ENCODE measurements at regions not wholly inside any gene's neighbourhood (a gene's known extent, or its start where the extent isn't known, plus 50 kb on each side); places are given as distances from the start of the nearest gene placed in this dataset.
"Not testable (repeated sequence)": the region's sequence is repeated elsewhere in the genome, so short reads cannot be mapped to it uniquely, and the experiment has no call there.

DNA sequence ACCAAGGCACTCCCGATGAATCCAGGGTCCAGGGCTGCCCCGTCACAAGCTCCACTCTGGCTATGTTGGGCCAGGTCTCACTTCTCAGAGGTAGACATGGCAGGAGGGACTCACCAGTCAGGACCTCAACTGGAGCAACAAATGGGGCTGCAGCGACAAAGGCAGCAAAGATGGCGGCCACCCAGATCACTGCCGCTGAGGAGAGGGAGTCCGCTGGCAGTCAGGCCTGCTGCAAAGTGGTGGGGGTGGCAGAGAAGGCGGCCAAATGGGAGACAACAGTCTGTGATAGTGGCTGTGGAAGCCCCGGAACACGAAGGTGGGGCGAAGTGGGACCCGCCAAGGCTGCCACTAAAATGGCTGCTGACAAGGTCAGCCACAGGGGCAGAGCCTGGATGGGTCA lies 143.3 kb upstream of the RADX start:
- ATAC-seq (ENCODE audit: low read depth in 2 of 2) (no peak), DNase-seq (no peak)
- Mint-ChIP-seq H3K27me3 (no peaks in the 10 kb centered on the region), H3K27ac (no peak overlapping the region), H3K4me3 (no peak overlapping the region), H3K9me3 (peaks cover 0 to 2% (median 0%) of the 10 kb centered on the region in 7 donors), H3K36me3 (no peaks in the 10 kb centered on the region), H3K4me1 (no peaks in the 10 kb centered on the region)
- Histone ChIP-seq H3K27me3 (ENCODE audit: control insufficient read depth, insufficient read depth, low read length) (no peaks in the 10 kb centered on the region), H3K27ac (ENCODE audit: insufficient read depth, low read length, poor library complexity, severe bottlenecking) (no peak overlapping the region), H3K36me3 (ENCODE audit: control insufficient read depth, insufficient read depth, low read length) (no peaks in the 10 kb centered on the region), H3K9me3 (ENCODE audit: control insufficient read depth in 2 of 2, low read length in 2 of 2) (no peaks in the 10 kb centered on the region), H3K4me1 (ENCODE audit: control insufficient read depth, insufficient read depth, low read length, poor library complexity, severe bottlenecking) (no peaks in the 10 kb centered on the region), H3K4me3 (ENCODE audit: low read depth, low read length) (no peak overlapping the region)

DNA sequence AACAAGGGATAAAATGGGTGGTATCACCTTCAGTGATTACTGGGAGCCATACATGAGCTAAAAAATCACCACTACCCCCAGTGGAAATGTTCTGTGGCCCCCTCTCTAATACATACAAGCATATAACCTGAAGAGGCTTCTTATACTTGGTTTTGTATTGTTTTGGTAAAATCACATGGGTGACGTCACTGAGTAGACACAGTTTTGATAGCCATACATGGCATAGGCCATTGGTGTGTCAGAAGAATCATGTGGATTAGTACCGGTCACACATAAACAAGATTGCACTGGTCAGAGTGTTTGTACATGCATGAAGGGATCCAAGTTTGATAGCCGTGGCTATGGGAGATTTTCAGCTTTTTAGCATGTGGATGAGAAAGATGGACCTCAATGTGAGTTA lies 131.9 kb upstream of the RADX start:
- DNase-seq (no peak), ATAC-seq (ENCODE audit: low read depth in 2 of 2) (no peak)
- Histone ChIP-seq H3K36me3 (ENCODE audit: control insufficient read depth, insufficient read depth, low read length) (no peaks in the 10 kb centered on the region), H3K27ac (ENCODE audit: insufficient read depth, low read length, poor library complexity, severe bottlenecking) (no peak overlapping the region), H3K4me1 (ENCODE audit: control insufficient read depth, insufficient read depth, low read length, poor library complexity, severe bottlenecking) (peaks cover 5% of the 10 kb centered on the region), H3K4me3 (ENCODE audit: low read depth, low read length) (no peak overlapping the region), H3K27me3 (ENCODE audit: control insufficient read depth, insufficient read depth, low read length) (no peaks in the 10 kb centered on the region), H3K9me3 (ENCODE audit: control insufficient read depth in 2 of 2, low read length in 2 of 2) (no peaks in the 10 kb centered on the region)
- Mint-ChIP-seq H3K4me1 (peaks cover 2 to 12% (median 12%) of the 10 kb centered on the region in 4 donors), H3K27ac (no peak overlapping the region), H3K27me3 (peaks cover 4% of the 10 kb centered on the region), H3K4me3 (no peak overlapping the region), H3K9me3 (peaks cover 0 to 1% (median 0%) of the 10 kb centered on the region in 7 donors), H3K36me3 (no peaks in the 10 kb centered on the region)

DNA sequence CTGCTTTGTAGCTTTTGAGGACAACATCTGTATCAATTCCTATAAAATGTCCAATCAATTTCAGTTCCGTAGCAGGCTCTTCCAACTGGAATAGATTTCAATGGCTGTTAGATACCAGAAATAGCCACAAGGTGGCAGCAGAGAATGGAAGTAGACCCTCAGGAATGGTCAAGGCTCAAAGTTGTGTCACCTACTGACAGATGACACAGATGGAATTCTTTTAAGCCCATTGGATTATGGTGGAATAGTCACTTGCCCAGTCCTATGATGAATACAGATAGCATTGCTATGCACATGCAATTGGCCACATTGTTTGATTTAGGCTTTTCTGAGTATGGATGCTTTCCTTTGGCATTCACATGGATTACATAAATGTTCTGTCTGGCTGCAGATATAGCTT lies 130.4 kb upstream of the RADX start:
- ATAC-seq (ENCODE audit: low read depth in 2 of 2), result no peak
- H3K4me3 Mint-ChIP-seq, result no peak overlapping the region
- no peaks in the 10 kb centered on the region for H3K27me3 ChIP-seq (ENCODE audit: control insufficient read depth, insufficient read depth, low read length)
- H3K36me3 ChIP-seq (ENCODE audit: control insufficient read depth, insufficient read depth, low read length), result no peaks in the 10 kb centered on the region
- H3K4me1 Mint-ChIP-seq, result peaks cover 4 to 19% (median 14%) of the 10 kb centered on the region in 4 donors
- no peak overlapping the region for H3K4me3 ChIP-seq (ENCODE audit: low read depth, low read length)
- peaks cover 8% of the 10 kb centered on the region for H3K4me1 ChIP-seq (ENCODE audit: control insufficient read depth, insufficient read depth, low read length, poor library complexity, severe bottlenecking)
- peaks cover 0 to 1% (median 0%) of the 10 kb centered on the region in 7 donors for H3K9me3 Mint-ChIP-seq
- no peaks in the 10 kb centered on the region for H3K9me3 ChIP-seq (ENCODE audit: control insufficient read depth in 2 of 2, low read length in 2 of 2)
- peak; percentile 4 to 44 (median 32) for DNase-seq
- no peak overlapping the region for H3K27ac ChIP-seq (ENCODE audit: insufficient read depth, low read length, poor library complexity, severe bottlenecking)
- no peak overlapping the region for H3K27ac Mint-ChIP-seq
- H3K36me3 Mint-ChIP-seq, result no peaks in the 10 kb centered on the region
- H3K27me3 Mint-ChIP-seq, result peaks cover under 1% of the 10 kb centered on the region

DNA sequence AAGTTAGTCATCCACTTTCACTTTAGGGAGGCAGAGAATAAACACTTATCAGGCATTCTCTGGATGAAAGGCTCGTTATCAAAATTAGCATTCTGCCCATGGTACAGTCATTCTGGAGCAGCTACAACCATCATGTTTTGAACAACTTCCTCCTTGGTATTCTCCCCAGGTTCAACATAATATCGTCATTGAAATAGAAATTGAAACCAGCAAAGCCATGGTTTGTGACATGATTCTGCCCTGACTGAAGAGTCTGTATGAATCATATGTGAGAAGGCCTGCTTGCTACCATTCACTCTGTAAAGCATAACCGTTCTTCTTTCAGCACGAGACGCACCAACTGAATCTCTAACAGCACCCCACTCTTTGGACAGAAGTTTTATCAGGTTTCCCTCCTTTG lies 127.5 kb upstream of the RADX start:
- DNase-seq (peak in 2 of 3 donors; percentile 36 to 79), ATAC-seq (ENCODE audit: low read depth in 2 of 2) (peak; percentile 93 to 94)
- Histone ChIP-seq H3K36me3 (ENCODE audit: control insufficient read depth, insufficient read depth, low read length) (no peaks in the 10 kb centered on the region), H3K27me3 (ENCODE audit: control insufficient read depth, insufficient read depth, low read length) (no peaks in the 10 kb centered on the region), H3K9me3 (ENCODE audit: control insufficient read depth in 2 of 2, low read length in 2 of 2) (no peaks in the 10 kb centered on the region), H3K27ac (ENCODE audit: insufficient read depth, low read length, poor library complexity, severe bottlenecking) (peak overlapping the region; percentile 60), H3K4me3 (ENCODE audit: low read depth, low read length) (peak overlapping the region; percentile 69), H3K4me1 (ENCODE audit: control insufficient read depth, insufficient read depth, low read length, poor library complexity, severe bottlenecking) (peaks cover 8% of the 10 kb centered on the region)
- Mint-ChIP-seq H3K27me3 (no peaks in the 10 kb centered on the region), H3K27ac (peak overlapping the region in 2 of 3 donors; percentile 87 to 89), H3K4me1 (peaks cover 4 to 19% (median 14%) of the 10 kb centered on the region in 4 donors), H3K4me3 (peak overlapping the region; percentile 4 to 79 (median 76)), H3K36me3 (no peaks in the 10 kb centered on the region), H3K9me3 (peaks cover 0 to 2% (median 0%) of the 10 kb centered on the region in 7 donors)

DNA sequence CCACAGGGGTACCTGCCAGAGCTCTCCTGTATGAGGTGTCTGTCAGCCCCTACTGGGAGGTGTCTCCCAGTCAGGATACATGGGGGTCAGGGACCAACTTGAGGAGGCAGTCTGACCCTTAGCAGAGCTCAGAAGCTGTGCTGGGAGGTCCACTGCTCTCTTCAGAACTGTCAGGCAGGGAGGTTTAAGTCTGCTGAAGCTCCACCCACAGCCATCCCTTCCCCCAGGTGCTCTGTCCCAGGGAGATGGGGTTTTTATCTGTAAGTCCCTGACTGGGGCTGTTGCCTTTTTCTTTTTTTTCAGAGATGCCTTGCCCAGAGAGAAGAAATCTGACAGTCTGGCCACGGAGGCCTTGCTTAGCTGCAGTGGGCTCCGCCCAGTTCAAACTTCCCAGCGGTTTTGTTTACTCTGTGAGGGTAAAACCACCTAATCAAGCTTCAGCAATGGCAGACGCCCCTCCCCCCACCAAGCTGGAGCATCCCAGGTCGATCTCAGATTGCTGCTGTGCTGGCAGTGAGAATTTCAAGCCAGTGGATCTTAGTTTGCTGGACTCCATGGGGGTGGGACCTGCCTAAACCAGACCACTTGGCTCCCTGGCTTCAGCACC lies 118.5 kb upstream of the RADX start:
- H3K27me3 Mint-ChIP-seq; DNase-seq; H3K36me3 ChIP-seq (ENCODE audit: control insufficient read depth, insufficient read depth, low read length); H3K9me3 ChIP-seq (ENCODE audit: control insufficient read depth in 2 of 2, low read length in 2 of 2); H3K27ac Mint-ChIP-seq; H3K36me3 Mint-ChIP-seq; H3K4me1 Mint-ChIP-seq; H3K27me3 ChIP-seq (ENCODE audit: control insufficient read depth, insufficient read depth, low read length); ATAC-seq (ENCODE audit: low read depth in 2 of 2); H3K4me1 ChIP-seq (ENCODE audit: control insufficient read depth, insufficient read depth, low read length, poor library complexity, severe bottlenecking); H3K27ac ChIP-seq (ENCODE audit: insufficient read depth, low read length, poor library complexity, severe bottlenecking); H3K9me3 Mint-ChIP-seq; H3K4me3 Mint-ChIP-seq; H3K4me3 ChIP-seq (ENCODE audit: low read depth, low read length): not testable (repeated sequence)

DNA sequence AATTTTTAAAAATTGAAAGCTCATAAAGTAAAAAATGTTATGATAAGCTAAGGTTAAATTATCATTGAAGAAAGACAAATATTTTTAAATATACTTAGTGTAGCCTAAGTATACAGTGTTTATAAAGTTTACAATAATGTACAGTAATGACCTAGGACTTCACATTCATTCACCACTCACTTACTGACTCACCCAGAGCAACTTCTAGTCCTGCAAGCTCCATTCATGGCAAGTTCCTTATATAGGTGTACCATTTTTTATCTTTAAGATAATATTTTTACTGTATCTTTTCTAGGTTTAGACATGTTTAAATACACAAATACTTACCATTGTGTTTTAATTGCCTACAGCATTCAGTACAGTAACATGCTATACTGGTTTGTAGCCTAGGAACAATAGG lies 112.3 kb upstream of the RADX start:
- peaks cover 0 to 3% of the 10 kb centered on the region in 2 experiments for H3K9me3 ChIP-seq (ENCODE audit: control insufficient read depth in 2 of 2, low read length in 2 of 2)
- ATAC-seq (ENCODE audit: low read depth in 2 of 2) (no peak), DNase-seq (no peak)
- H3K9me3 Mint-ChIP-seq, result peaks cover 0 to 1% (median 0%) of the 10 kb centered on the region in 7 donors
- H3K4me3 ChIP-seq (ENCODE audit: low read depth, low read length), result no peak overlapping the region
- H3K4me1 ChIP-seq (ENCODE audit: control insufficient read depth, insufficient read depth, low read length, poor library complexity, severe bottlenecking), result no peaks in the 10 kb centered on the region
- no peaks in the 10 kb centered on the region for H3K27me3 ChIP-seq (ENCODE audit: control insufficient read depth, insufficient read depth, low read length)
- H3K36me3 ChIP-seq (ENCODE audit: control insufficient read depth, insufficient read depth, low read length), result no peaks in the 10 kb centered on the region
- H3K4me1 Mint-ChIP-seq, result peaks cover 0 to 13% (median under 1%) of the 10 kb centered on the region in 4 donors
- H3K27ac Mint-ChIP-seq, result no peak overlapping the region
- no peaks in the 10 kb centered on the region for H3K27me3 Mint-ChIP-seq
- no peak overlapping the region for H3K4me3 Mint-ChIP-seq
- H3K27ac ChIP-seq (ENCODE audit: insufficient read depth, low read length, poor library complexity, severe bottlenecking), result no peak overlapping the region
- no peaks in the 10 kb centered on the region for H3K36me3 Mint-ChIP-seq

DNA sequence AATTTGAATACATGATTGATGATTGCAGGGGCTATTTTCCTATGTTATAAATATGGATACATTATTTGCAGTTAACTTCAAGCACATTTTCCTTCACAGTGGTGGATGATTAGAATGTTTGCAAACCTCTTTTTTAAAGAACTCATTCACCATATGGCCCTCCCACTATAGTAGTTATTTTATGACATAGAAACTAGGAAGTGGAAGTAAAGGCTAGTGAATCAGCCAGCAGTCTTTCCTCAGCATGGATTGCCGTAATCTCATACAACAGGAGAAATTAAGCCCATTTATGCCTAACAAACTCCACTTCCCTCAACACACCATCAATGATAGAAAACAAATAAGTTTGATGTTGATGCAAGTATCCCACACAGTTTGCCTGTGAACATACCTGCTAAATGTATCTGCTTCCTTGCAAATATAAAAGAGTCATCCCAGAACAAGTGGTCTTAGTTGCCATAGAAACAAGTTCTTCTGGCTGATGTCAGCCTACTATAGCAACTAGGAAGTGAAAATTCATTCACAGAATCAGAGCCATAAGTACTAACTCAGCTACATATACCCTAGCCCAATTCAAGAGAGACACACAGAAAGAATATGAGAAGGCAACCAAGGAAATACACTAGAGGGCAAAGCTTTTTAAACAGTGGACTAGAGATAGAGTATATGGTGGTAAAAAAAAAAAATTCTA lies 100.9 kb upstream of the RADX start:
- H3K4me3 Mint-ChIP-seq, result no peak overlapping the region
- no peaks in the 10 kb centered on the region for H3K27me3 Mint-ChIP-seq
- peaks cover 0 to 2% (median 0%) of the 10 kb centered on the region in 7 donors for H3K9me3 Mint-ChIP-seq
- H3K9me3 ChIP-seq (ENCODE audit: control insufficient read depth in 2 of 2, low read length in 2 of 2), result no peaks in the 10 kb centered on the region
- DNase-seq, result no peak
- H3K27me3 ChIP-seq (ENCODE audit: control insufficient read depth, insufficient read depth, low read length), result no peaks in the 10 kb centered on the region
- H3K36me3 Mint-ChIP-seq, result no peaks in the 10 kb centered on the region
- no peaks in the 10 kb centered on the region for H3K4me1 Mint-ChIP-seq
- no peak overlapping the region for H3K27ac Mint-ChIP-seq
- H3K36me3 ChIP-seq (ENCODE audit: control insufficient read depth, insufficient read depth, low read length), result no peaks in the 10 kb centered on the region
- no peaks in the 10 kb centered on the region for H3K4me1 ChIP-seq (ENCODE audit: control insufficient read depth, insufficient read depth, low read length, poor library complexity, severe bottlenecking)
- no peak overlapping the region for H3K27ac ChIP-seq (ENCODE audit: insufficient read depth, low read length, poor library complexity, severe bottlenecking)
- no peak overlapping the region for H3K4me3 ChIP-seq (ENCODE audit: low read depth, low read length)
- no peak for ATAC-seq (ENCODE audit: low read depth in 2 of 2)

Data from CD4-positive, CD25-positive, alpha-beta regulatory T cell (primary cell).